Endothelial cell of umbilical vein (primary cell): ENCODE measurements at regions not wholly inside any gene's neighbourhood (a gene's known extent, or its start where the extent isn't known, plus 50 kb on each side); places are given as distances from the start of the nearest gene placed in this dataset.

Experiments
- BruUV-seq: library from RNA; stranded (reverse); fragments of 400-500 nt; replicated peaks from 2 replicates; lab custom pipeline; 2021; lab: Mats Ljungman, UMichigan
- CTCF ChIA-PET: fragments of 300-600, 350-600 bp; sonication (Branson Sonifier 250); formaldehyde crosslinking; loops from one replicate; lab custom pipeline; 2021; ENCODE audit warnings: antibody characterized with exemption, inconsistent platforms; lab: Charles Lee
- POLR2A ChIA-PET: fragments of 300-600, 350-600 bp; sonication (Branson Sonifier 250); formaldehyde crosslinking; loops from one replicate; lab custom pipeline; 2021; ENCODE audit warnings: antibody characterized with exemption, inconsistent platforms; lab: Charles Lee
- DNase-seq: peaks from one replicate; pipeline ENCODE4 v3.0.0-alpha.2; 2011; ENCODE audit warnings: low read depth, low spot score
- FAIRE-seq: peaks from 2 replicates; lab custom pipeline; 2011; peaks lifted over from hg19 to GRCh38; lab: Jason Lieb, UNC
- H2AFZ ChIP-seq: 2 replicates; pipeline ENCODE4 v1.6.0; 2012; ENCODE audit warnings: low read depth, low read length, control low read depth, inconsistent platforms
- H3K27ac ChIP-seq: 2 replicates; pipeline ENCODE4 v1.5.1; 2011; ENCODE audit warnings: low read depth, mild to moderate bottlenecking, control low read depth, low read length, moderate library complexity; ENCODE audit not compliant: insufficient read depth
- H3K27me3 ChIP-seq, 2 experiments: 2 replicates each; pipeline versions ENCODE4 v1.6.0 to v1.6.1; 2011; ENCODE audit warnings: low read length in 2 of 2, mixed read lengths in 1 of 2; ENCODE audit not compliant: control insufficient read depth in 2 of 2, insufficient read depth in 2 of 2
- H3K36me3 ChIP-seq, 2 experiments: 2 replicates in 1 of 2; 3 replicates in 1 of 2; pipeline ENCODE4 v1.5.1; 2011; ENCODE audit warnings: low read length in 2 of 2, mild to moderate bottlenecking in 1 of 2, moderate library complexity in 1 of 2; ENCODE audit not compliant: control insufficient read depth in 2 of 2, insufficient read depth in 2 of 2; ENCODE audit errors: extremely low read depth in 1 of 2
- H3K4me1 ChIP-seq: 3 replicates; pipeline ENCODE4 v1.5.1; 2011; ENCODE audit warnings: mild to moderate bottlenecking, low read length; ENCODE audit not compliant: control insufficient read depth, insufficient read depth; ENCODE audit errors: extremely low read depth
- H3K4me2 ChIP-seq: 2 replicates; pipeline ENCODE4 v1.6.1; 2011; ENCODE audit warnings: low read length, control low read depth, mixed read lengths; ENCODE audit not compliant: insufficient read depth
- H3K4me3 ChIP-seq, 3 experiments: fragments of 200-600 bp in 1 of 3; sonication (generic), shearing (Covaris generic) in 1 of 3; replicated peaks in 1 of 3; 2 replicates each; pipeline ENCODE4 v1.5.1; 2011 to 2016; ENCODE audit warnings: control low read depth in 3 of 3, low read length in 3 of 3, mild to moderate bottlenecking in 2 of 3, inconsistent platforms in 1 of 3, low read depth in 1 of 3, moderate library complexity in 1 of 3; ENCODE audit not compliant: insufficient read depth in 1 of 3
- H3K79me2 ChIP-seq: 2 replicates; pipeline ENCODE4 v1.6.0; 2012; ENCODE audit warnings: low read length, inconsistent platforms; ENCODE audit not compliant: control insufficient read depth, insufficient read depth
- H3K9ac ChIP-seq: replicated peaks from 2 replicates; pipeline ENCODE3; 2011; ENCODE audit warnings: low read length, control low read depth; ENCODE audit not compliant: insufficient read depth; ENCODE audit errors: extremely low read depth
- H3K9me1 ChIP-seq: replicated peaks from 3 replicates; pipeline ENCODE4 v1.6.0; 2011; ENCODE audit warnings: mild to moderate bottlenecking, low read length; ENCODE audit not compliant: control insufficient read depth, insufficient read depth; ENCODE audit errors: extremely low read depth
- H3K9me3 ChIP-seq: replicated peaks from 2 replicates; pipeline ENCODE4 v1.5.1; 2012; ENCODE audit warnings: low read length, inconsistent platforms; ENCODE audit not compliant: control insufficient read depth, insufficient read depth
- H4K20me1 ChIP-seq: replicated peaks from 2 replicates; pipeline ENCODE3; 2011; ENCODE audit warnings: mild to moderate bottlenecking, low read length; ENCODE audit not compliant: control insufficient read depth, insufficient read depth; ENCODE audit errors: extremely low read depth
- CTCF ChIP-seq, 2 donors: IDR thresholded peaks; 1 replicate in 1 of 2; 2 replicates in 1 of 2; pipeline ENCODE4 v1.5.1; 2011; ENCODE audit warnings: low read length in 2 of 2, mild to moderate bottlenecking in 2 of 2, moderate library complexity in 2 of 2, control low read depth in 1 of 2, inconsistent platforms in 1 of 2, low read depth in 1 of 2; ENCODE audit not compliant: insufficient read depth in 1 of 2; ENCODE audit errors: extremely low read depth in 1 of 2
- EZH2 ChIP-seq: IDR thresholded peaks from 2 replicates; pipeline ENCODE4 v1.6.1; 2012; ENCODE audit warnings: borderline replicate concordance, low read depth, mild to moderate bottlenecking, moderate library complexity, low read length, inconsistent platforms; ENCODE audit not compliant: severe bottlenecking
- FOS ChIP-seq: IDR thresholded peaks from 2 replicates; pipeline ENCODE4 v1.6.1; 2011; ENCODE audit warnings: mild to moderate bottlenecking, low read length, moderate library complexity, borderline replicate concordance; ENCODE audit not compliant: insufficient read depth
- GATA2 ChIP-seq: IDR thresholded peaks from 2 replicates; pipeline ENCODE4 v1.7.0; 2011; ENCODE audit warnings: low read depth, mild to moderate bottlenecking, moderate library complexity, mixed read lengths, low read length; ENCODE audit not compliant: insufficient read length, insufficient read depth
- JUN ChIP-seq: IDR thresholded peaks from 2 replicates; pipeline ENCODE4 v1.6.1; 2011; ENCODE audit warnings: borderline replicate concordance, low read depth; ENCODE audit not compliant: insufficient read length, insufficient read depth
- MAX ChIP-seq: IDR thresholded peaks from 2 replicates; pipeline ENCODE4 v1.6.1; 2011; ENCODE audit not compliant: insufficient read depth, insufficient read length
- MYC ChIP-seq: IDR thresholded peaks from one replicate; pipeline ENCODE4 v1.6.1; 2011; ENCODE audit warnings: mild to moderate bottlenecking, low read depth, low read length
- POLR2A ChIP-seq: IDR thresholded peaks from 2 replicates; pipeline ENCODE4 v1.6.1; 2012; ENCODE audit warnings: low read depth, mild to moderate bottlenecking, control low read depth, low read length
- POLR2AphosphoS5 ChIP-seq: IDR thresholded peaks from 2 replicates; pipeline ENCODE4 v1.6.1; 2012; ENCODE audit warnings: low read depth, mild to moderate bottlenecking, control low read depth, low read length, moderate library complexity; ENCODE audit not compliant: insufficient read depth
- dilution Hi-C: fragments of 300-500 bp; cut with MboI; formaldehyde crosslinking; loops from one replicate; pipeline ENCODE4 v1.15.0; 2019; ENCODE audit warnings: low sequenced_read_pairs; ENCODE audit not compliant: extremely low pct_ligation_motif_present
- intact Hi-C: fragments of 100-400 bp; cut with micrococcal nuclease; formaldehyde crosslinking; loops from one replicate; pipeline ENCODE4 v1.10.0; 2022

GRCh38 chr5:145598983-145599382, 236.2 kb downstream of the PRELID2 start:
- Histone ChIP-seq H3K9me3 (no peaks in the 10 kb centered on the region), H3K4me1 (no peaks in the 10 kb centered on the region), H3K79me2 (no peaks in the 10 kb centered on the region), H2AFZ (no peak overlapping the region), H3K27me3 (no peaks in the 10 kb centered on the region), H3K4me2 (no peak overlapping the region), H3K9ac (no peak overlapping the region), H3K4me3 (no peak overlapping the region), H3K9me1 (no peaks in the 10 kb centered on the region), H3K27ac (no peak overlapping the region), H3K36me3 (no peaks in the 10 kb centered on the region), H4K20me1 (no peaks in the 10 kb centered on the region)
- dilution Hi-C loops: no loop called here
- CTCF ChIA-PET: no interaction called here
- no TSS peak for BruUV-seq
- POLR2A ChIA-PET: no interaction called here
- no peak for TF ChIP-seq POLR2A
- no peak for TF ChIP-seq MAX
- TF ChIP-seq CTCF (IDR thresholded peaks at IDR 0.05; ENCODE audit: extremely low read depth in 1 of 2, insufficient read depth in 1 of 2, low read depth in 1 of 2, low read length in 2 of 2): no peak
- no peak for TF ChIP-seq EZH2
- no peak for TF ChIP-seq MYC
- no peak for TF ChIP-seq GATA2
- no peak for TF ChIP-seq POLR2AphosphoS5
- TF ChIP-seq FOS: no peak
- TF ChIP-seq JUN: no peak
- intact Hi-C loops: no loop called here
- DNase-seq (no peak), FAIRE-seq (no peak)
